ENCODE measurements at regions not wholly inside any gene's neighbourhood (a gene's known extent, or its start where the extent isn't known, plus 50 kb on each side); places are given as distances from the start of the nearest gene placed in this dataset.

DNA sequence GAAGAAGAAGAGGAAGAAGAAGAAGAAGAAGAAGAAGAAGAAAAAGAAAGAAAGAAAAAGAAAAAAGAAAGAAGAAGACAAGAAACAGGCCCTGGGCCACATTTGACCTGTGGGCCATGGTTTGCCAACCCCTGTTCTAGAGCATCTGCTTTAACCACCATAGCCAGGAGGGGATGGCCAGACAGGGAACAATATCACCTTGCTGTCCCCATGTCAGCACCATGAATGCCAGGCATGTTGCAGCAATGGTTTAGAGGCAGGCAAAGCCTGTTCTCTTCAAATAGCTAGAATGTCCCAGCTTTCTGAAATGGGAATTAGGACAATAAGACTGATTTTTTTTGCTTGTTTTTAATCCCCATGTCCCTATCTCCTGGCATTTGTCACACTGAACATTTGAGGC is 338.6 kb upstream of the PLET1 start:
- TF ChIP-seq, protein P1, sequence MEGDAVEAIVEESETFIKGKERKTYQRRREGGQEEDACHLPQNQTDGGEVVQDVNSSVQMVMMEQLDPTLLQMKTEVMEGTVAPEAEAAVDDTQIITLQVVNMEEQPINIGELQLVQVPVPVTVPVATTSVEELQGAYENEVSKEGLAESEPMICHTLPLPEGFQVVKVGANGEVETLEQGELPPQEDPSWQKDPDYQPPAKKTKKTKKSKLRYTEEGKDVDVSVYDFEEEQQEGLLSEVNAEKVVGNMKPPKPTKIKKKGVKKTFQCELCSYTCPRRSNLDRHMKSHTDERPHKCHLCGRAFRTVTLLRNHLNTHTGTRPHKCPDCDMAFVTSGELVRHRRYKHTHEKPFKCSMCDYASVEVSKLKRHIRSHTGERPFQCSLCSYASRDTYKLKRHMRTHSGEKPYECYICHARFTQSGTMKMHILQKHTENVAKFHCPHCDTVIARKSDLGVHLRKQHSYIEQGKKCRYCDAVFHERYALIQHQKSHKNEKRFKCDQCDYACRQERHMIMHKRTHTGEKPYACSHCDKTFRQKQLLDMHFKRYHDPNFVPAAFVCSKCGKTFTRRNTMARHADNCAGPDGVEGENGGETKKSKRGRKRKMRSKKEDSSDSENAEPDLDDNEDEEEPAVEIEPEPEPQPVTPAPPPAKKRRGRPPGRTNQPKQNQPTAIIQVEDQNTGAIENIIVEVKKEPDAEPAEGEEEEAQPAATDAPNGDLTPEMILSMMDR (IDR thresholded peaks at IDR 0.05; ENCODE audit: low read depth, low read length, poor library complexity, severe bottlenecking) = no peak
- TF ChIP-seq EZH2phosphoT487 (IDR thresholded peaks at IDR 0.05; ENCODE audit: borderline replicate concordance, low read length) = no peak

Measured in DOHH2 (cell line).